T-helper 9 cell (primary cell): ENCODE measurements at regions not wholly inside any gene's neighbourhood (a gene's known extent, or its start where the extent isn't known, plus 50 kb on each side); places are given as distances from the start of the nearest gene placed in this dataset.

Experiments used
- DNase-seq: peaks from one replicate; pipeline ENCODE4 v3.0.0-alpha.2; 2020

- DNase-seq, result no peak
Measured at GRCh38 chr7:132733860-132734259, 157.6 kb upstream of the PLXNA4 start.

- DNase-seq, result no peak
Measured at GRCh38 chr7:132732321-132732865, 156.1 kb upstream of the PLXNA4 start.

- no peak for DNase-seq
Measured at GRCh38 chr7:132730105-132730504, 153.8 kb upstream of the PLXNA4 start.

GRCh38 chr7:132723506-132724081 is 147.3 kb upstream of the PLXNA4 start:
- no peak for DNase-seq

GRCh38 chr7:132720835-132721234 is 144.6 kb upstream of the PLXNA4 start:
- DNase-seq, result no peak

- no peak for DNase-seq
Measured at GRCh38 chr7:132713893-132714292, 137.6 kb upstream of the PLXNA4 start.

GRCh38 chr7:132709971-132710567 is 133.8 kb upstream of the PLXNA4 start:
- no peak for DNase-seq

- no peak for DNase-seq
Measured at GRCh38 chr7:132708470-132708869, 132.2 kb upstream of the PLXNA4 start.

GRCh38 chr7:132705146-132705545 is 128.9 kb upstream of the PLXNA4 start:
- DNase-seq, result no peak

GRCh38 chr7:132703742-132704141 is 127.5 kb upstream of the PLXNA4 start:
- DNase-seq, result no peak

- no peak for DNase-seq
Measured at GRCh38 chr7:132697003-132697402, 120.7 kb upstream of the PLXNA4 start.

- DNase-seq, result no peak
Measured at GRCh38 chr7:132696332-132696731, 120.1 kb upstream of the PLXNA4 start.

- DNase-seq, result no peak
Measured at GRCh38 chr7:132691201-132691600, 114.9 kb upstream of the PLXNA4 start.

- no peak for DNase-seq
Measured at GRCh38 chr7:132690174-132690573, 113.9 kb upstream of the PLXNA4 start.

- DNase-seq, result no peak
Measured at GRCh38 chr7:132687981-132688383, 111.7 kb upstream of the PLXNA4 start.

- DNase-seq, result no peak
Measured at GRCh38 chr7:132687016-132687415, 110.7 kb upstream of the PLXNA4 start.

GRCh38 chr7:132685277-132685676 is 109.0 kb upstream of the PLXNA4 start:
- no peak for DNase-seq

GRCh38 chr7:132683896-132684690 is 107.8 kb upstream of the PLXNA4 start:
- no peak for DNase-seq

- DNase-seq, result no peak
Measured at GRCh38 chr7:132681951-132682350, 105.7 kb upstream of the PLXNA4 start.

GRCh38 chr7:132680590-132680989 is 104.3 kb upstream of the PLXNA4 start:
- DNase-seq, result no peak

GRCh38 chr7:132678656-132679055 is 102.4 kb upstream of the PLXNA4 start:
- DNase-seq, result no peak

GRCh38 chr7:132677918-132678317 is 101.6 kb upstream of the PLXNA4 start:
- no peak for DNase-seq

- DNase-seq, result no peak
Measured at GRCh38 chr7:132672200-132672990, 96.1 kb upstream of the PLXNA4 start.
